Activated CD8-positive, alpha-beta memory T cell treated with anti-CD3 and anti-CD28 coated beads for 36 hours (primary cell): ENCODE measurements at regions not wholly inside any gene's neighbourhood (a gene's known extent, or its start where the extent isn't known, plus 50 kb on each side); places are given as distances from the start of the nearest gene placed in this dataset.
"Not testable (repeated sequence)": the region's sequence is repeated elsewhere in the genome, so short reads cannot be mapped to it uniquely, and the experiment has no call there.

Experiments
- CTCF ChIA-PET: fragments of 350-600 bp; sonication (Branson Sonifier 250); formaldehyde crosslinking; loops from one replicate; lab custom pipeline; 2021; ENCODE audit warnings: antibody characterized with exemption; lab: Charles Lee
- POLR2A ChIA-PET: fragments of 350-600 bp; sonication (Branson Sonifier 250); formaldehyde crosslinking; loops from one replicate; lab custom pipeline; 2021; ENCODE audit warnings: antibody characterized with exemption; lab: Charles Lee

DNA sequence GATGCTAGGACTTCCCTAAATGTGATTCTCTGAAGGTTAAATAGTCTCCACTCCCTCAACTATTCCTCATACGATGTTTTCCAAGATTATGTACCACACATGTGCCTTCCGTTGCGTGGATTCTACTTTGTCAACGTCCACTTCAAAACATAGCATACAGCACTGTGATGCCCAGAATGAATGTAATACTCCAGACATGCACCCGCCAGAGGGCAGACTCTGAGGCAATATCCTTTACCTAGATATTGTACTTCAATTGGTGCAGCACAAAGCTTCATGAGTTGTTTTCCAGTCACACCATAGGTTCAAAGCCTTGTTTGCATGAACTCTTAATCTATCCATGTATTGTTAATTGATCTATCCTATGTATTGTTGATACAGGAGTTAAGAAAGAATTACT, 201.0 kb upstream of the NABP1 start:
- CTCF ChIA-PET: no interaction called here
- POLR2A ChIA-PET: interaction anchor here (0.6 kb wide), 1 partner anchor 89 kb away, joined by 4 read pairs; no protein-coding TSS in a partner anchor

- ChIA-PET CTCF (no interaction called here), POLR2A (no interaction called here)
Measured at GRCh38 chr2:191478799-191479679, 198.9 kb upstream of the NABP1 start.

- ChIA-PET CTCF (no interaction called here), POLR2A (no interaction called here)
Measured at GRCh38 chr2:191479680-191480023, 198.3 kb upstream of the NABP1 start.

DNA sequence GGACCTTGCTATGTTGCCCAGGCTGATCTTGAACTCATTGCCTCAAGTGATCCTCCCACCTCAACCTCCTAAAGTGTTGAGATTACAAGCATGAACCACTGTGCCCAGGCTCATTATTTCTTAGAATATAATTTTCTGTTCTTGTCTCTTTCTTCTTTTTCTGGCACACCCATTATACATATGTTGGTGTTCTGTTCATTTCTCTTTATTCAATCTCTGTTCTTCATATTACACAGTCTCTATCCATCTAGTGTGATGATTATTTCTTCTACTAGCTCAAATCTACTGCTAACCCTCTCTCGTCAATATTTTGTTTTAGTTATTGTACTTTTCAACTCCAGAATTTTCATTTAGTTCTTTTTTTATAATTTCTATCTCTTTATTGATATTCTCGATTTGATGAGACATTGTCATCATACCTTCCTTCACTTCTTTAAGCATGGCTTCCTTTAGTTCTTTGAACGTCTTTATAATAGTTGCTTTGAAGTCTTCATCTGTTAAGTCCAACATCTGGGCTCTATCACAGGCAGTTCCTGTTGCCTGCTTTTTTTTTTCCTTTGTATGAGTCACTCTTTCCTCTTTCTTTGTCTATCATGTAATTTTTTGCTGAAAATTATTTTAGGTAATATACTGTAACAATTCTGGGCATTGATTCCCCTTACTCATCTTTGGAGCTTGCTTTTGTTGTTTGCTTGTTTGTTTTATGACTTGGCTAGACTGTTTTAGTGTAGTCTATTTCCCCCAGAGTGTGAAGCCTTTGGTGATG, 196.4 kb upstream of the NABP1 start:
- ChIA-PET CTCF (no interaction called here), POLR2A (no interaction called here)

- ChIA-PET CTCF (no interaction called here), POLR2A (no interaction called here)
Measured at GRCh38 chr2:191483117-191483516, 194.8 kb upstream of the NABP1 start.

DNA sequence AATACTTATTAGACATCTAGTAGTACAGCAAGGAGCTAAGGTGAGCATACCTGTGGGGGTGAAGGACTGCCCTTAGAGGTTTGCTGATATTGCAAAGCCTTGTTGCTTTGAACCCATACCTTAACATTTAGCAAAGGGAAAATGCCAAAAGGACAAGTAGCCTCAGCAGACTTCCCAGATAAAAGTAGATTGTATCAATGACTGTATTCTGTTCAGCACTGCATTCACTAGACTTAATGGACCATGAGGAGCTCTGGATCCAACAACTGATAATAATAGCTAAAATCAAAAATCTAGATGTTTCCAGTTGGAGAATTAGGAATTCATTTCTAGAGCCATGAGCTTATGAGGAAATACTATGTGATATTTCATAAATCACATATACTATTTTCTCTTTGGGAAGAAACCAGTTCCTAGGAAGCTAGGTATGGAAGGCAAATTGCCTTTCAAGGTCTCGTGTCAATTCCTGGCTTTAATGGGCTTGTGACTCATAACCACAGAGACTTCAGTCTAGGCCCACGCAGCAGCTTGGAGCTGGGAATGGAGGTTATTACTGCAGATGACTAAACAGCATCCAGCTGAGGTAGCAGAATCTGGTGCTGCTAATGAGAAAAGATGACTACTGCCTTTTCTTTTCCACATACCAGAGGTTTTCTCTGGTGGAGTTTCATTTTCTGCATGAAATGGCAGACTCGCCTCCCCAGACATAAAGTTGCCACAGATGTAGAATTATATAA, 191.2 kb upstream of the NABP1 start:
- ChIA-PET POLR2A (no interaction called here), CTCF (interaction anchor here (1.6 kb wide), 1 partner anchor 14 kb away, joined by 3 read pairs; no protein-coding TSS in a partner anchor)

- POLR2A ChIA-PET: no interaction called here
Measured at GRCh38 chr2:191488135-191488534, 189.8 kb upstream of the NABP1 start.

DNA sequence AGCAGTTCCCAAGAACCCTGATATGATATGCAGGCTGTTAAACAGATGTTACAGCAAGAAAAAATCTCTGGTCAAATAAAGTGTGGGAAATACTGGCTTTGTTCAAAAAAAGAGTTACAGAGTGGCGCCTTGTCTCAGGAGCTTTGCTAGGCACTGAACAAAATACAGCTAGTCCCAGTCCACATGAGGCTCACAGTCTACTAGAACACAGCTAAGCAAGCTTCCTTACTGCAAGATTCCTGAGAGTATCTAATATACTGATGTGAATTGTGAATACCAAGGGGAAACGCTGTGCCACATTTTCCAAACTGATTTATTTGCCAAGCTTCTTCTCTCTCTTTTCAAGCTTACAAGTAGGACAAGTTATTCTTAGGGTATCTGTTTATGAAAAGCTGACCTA, 188.8 kb upstream of the NABP1 start:
- POLR2A ChIA-PET: no interaction called here
- CTCF ChIA-PET: interaction anchor here (1.1 kb wide), 1 partner anchor 11 kb away, joined by 3 read pairs; no protein-coding TSS in a partner anchor

More at GRCh38 chr2:191488135-191488534, 189.8 kb upstream of the NABP1 start:
- CTCF ChIA-PET: no interaction called here

DNA sequence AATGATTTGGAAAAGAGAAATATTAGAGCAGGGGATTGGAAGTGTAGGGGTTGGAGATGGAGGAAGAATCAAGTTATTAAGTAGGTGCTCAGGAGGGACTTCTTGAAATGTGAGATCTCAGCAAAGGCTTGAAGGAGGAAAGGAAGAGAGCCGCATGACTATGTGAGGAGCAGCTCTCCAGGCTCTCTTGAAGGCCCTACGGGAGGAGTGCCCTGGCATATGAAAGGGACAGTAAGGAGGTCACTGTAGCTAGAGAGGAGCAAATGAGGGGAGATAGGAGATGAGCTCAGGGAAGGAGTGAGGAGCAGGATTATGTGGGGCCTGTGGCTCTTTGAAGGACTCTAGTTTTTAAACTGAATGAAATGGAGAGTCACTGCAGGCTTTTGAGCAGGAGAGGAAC, 181.1 kb upstream of the NABP1 start:
- ChIA-PET CTCF (no interaction called here), POLR2A (no interaction called here)

DNA sequence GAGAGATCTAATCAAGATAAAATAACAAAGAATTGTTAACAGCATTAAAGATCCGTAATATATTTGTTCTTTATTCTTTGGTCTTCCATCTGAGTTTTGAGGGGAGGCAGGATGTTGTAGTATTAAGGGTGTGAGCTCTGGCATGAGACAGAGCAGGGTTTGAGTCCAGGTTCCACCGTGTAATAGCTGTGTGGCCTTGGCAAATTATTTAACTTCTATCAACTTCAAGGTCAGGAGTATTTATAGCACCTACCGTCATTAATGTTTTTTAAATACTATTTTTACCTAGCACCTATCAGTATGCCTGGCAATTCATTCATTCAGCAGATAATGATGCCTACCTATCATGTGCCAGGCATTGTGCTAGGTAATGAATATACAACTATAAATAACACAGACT, 180.1 kb upstream of the NABP1 start:
- CTCF ChIA-PET: interaction anchor here (0.6 kb wide), 1 partner anchor 29 kb away, joined by 3 read pairs; no protein-coding TSS in a partner anchor
- POLR2A ChIA-PET: no interaction called here

- CTCF ChIA-PET: no interaction called here
Measured at GRCh38 chr2:191499050-191499449, 178.9 kb upstream of the NABP1 start.

GRCh38 chr2:191499874-191500565, 177.9 kb upstream of the NABP1 start:
- CTCF ChIA-PET: interaction anchor here (1.1 to 1.4 kb wide), 2 partner anchors 10 to 14 kb away, joined by 3 read pairs; no protein-coding TSS in a partner anchor
- POLR2A ChIA-PET: no interaction called here

More at GRCh38 chr2:191499050-191499449, 178.9 kb upstream of the NABP1 start:
- POLR2A ChIA-PET: no interaction called here

DNA sequence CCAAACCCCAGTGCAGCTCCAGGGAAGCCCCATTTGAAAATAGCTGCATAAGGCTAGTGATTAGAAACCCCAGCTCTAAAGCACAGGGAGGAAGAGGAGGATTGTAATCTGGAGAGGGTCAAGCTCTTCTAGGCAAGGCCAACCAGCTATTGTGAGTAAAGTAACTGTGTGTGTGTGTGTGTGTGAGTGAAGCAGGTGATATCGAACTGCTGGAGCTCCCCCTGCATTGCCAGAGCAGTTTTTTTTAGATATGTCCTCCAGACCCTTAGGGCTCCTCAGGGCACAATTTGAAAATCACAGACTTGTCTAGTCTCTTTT, 177.4 kb upstream of the NABP1 start:
- CTCF ChIA-PET: interaction anchor here (1.1 to 1.4 kb wide), 2 partner anchors 11 to 15 kb away, joined by 3 read pairs; no protein-coding TSS in a partner anchor
- POLR2A ChIA-PET: no interaction called here

DNA sequence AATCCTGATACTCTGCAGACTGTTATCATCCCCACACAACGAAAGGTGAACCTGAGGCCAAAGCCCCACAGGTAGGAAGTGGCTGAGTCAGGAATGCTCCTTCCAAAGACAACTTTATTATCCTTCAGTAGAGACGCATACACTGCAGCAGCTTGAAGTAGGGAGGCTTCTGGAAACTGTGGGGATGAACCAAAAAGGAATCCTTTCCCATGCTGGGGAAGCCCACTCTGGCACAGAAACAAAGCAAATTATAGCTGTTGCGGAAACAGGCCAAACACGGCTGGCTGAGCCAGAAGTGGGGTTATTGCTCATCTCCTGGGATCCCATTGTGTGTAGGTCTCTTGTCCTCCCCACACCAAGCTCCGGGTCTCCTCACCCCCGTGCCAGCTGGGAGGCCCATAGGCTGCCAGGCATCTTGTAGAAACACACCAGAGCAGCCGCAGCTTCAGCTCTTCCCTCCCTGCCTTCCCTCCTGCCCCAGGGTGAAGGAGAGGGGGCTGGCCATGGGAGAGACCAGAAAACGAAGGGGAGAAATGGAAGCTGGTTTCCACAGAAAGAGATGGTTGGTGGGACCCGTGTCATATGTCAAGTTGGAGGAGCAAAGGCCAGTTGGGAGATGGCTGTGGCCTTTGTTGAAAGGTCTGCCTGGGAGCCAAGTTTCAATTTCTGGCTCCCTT, 176.9 kb upstream of the NABP1 start:
- POLR2A ChIA-PET: interaction anchor here (0.7 kb wide), 1 partner anchor 479 kb away, joined by 4 read pairs; no protein-coding TSS in a partner anchor
- CTCF ChIA-PET: interaction anchor here (1.1 to 1.4 kb wide), 2 partner anchors 11 to 15 kb away, joined by 3 read pairs; no protein-coding TSS in a partner anchor

GRCh38 chr2:191501561-191502168, 176.3 kb upstream of the NABP1 start:
- ChIA-PET CTCF (interaction anchor here (0.7 to 1.4 kb wide), 2 partner anchors 16 to 78 kb away, joined by 3 read pairs; no protein-coding TSS in a partner anchor), POLR2A (interaction anchor here (0.7 kb wide), 1 partner anchor 479 kb away, joined by 4 read pairs; no protein-coding TSS in a partner anchor)

GRCh38 chr2:191506515-191506914, 171.4 kb upstream of the NABP1 start:
- POLR2A ChIA-PET: no interaction called here
- CTCF ChIA-PET: no interaction called here

DNA sequence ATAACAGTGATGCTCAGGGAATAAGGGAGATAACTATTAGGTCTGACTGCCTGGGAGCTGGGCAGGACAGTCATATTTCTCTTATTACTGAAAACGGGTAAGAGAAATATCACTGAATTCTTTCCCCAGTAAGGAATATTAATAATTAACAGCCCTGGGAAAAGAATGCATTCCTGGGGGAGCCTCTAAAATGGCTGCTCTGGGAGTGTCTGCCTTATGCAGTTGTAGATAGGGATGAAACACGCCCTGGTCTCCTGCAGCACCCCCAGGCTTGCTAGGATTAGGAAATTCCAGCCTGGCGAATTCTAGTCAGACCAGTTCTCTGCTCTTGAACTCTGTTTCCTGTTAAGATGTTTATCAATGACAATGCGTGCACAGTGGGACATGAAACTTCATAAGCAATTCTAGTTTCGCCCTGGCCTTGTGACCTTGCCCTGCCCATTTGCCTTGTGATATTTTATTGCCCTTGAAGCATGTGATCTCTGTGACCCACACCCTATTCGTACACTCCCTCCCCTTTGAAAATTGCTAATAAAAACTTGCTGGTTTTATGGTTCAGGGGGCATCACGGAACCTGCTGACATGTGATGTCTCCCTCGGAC, 170.6 kb upstream of the NABP1 start:
- POLR2A ChIA-PET, CTCF ChIA-PET: not testable (repeated sequence)
